ENCODE measurements at regions not wholly inside any gene's neighbourhood (a gene's known extent, or its start where the extent isn't known, plus 50 kb on each side); places are given as distances from the start of the nearest gene placed in this dataset.
A peak's percentile ranks its signal among the peaks of the same experiment; 100 is the strongest.

- peak; percentile 74 for DNase-seq (ENCODE audit: low read depth)
- no peak for TF ChIP-seq CTCF (IDR thresholded peaks at IDR 0.05; ENCODE audit: insufficient read depth, low read depth, low read length, missing control alignments)
- H3K4me3 ChIP-seq (ENCODE audit: low read length): no peak overlapping the region
Observed at GRCh38 chr9:90961375-90961774, 159.8 kb downstream of the SYK start.

GRCh38 chr9:90964101-90965020, 162.7 kb downstream of the SYK start:
- H3K4me3 ChIP-seq (ENCODE audit: low read length): no peak overlapping the region
- no peak for TF ChIP-seq CTCF (IDR thresholded peaks at IDR 0.05; ENCODE audit: insufficient read depth, low read depth, low read length, missing control alignments)
- DNase-seq (ENCODE audit: low read depth): no peak

- peak; percentile 65 for DNase-seq (ENCODE audit: low read depth)
- H3K4me3 ChIP-seq (ENCODE audit: low read length): no peak overlapping the region
Observed at GRCh38 chr9:90965226-90966030, 163.8 kb downstream of the SYK start.

GRCh38 chr9:90966031-90966290, 164.3 kb downstream of the SYK start:
- no peak for TF ChIP-seq CTCF (IDR thresholded peaks at IDR 0.05; ENCODE audit: insufficient read depth, low read depth, low read length, missing control alignments)
- no peak overlapping the region for H3K4me3 ChIP-seq (ENCODE audit: low read length)
- DNase-seq (ENCODE audit: low read depth): no peak

More at GRCh38 chr9:90965226-90966030, 163.8 kb downstream of the SYK start:
- TF ChIP-seq CTCF (IDR thresholded peaks at IDR 0.05; ENCODE audit: insufficient read depth, low read depth, low read length, missing control alignments): no peak

GRCh38 chr9:90966480-90967144, 165.0 kb downstream of the SYK start:
- TF ChIP-seq CTCF (IDR thresholded peaks at IDR 0.05; ENCODE audit: insufficient read depth, low read depth, low read length, missing control alignments): no peak
- peak; percentile 71 for DNase-seq (ENCODE audit: low read depth)
- H3K4me3 ChIP-seq (ENCODE audit: low read length): no peak overlapping the region

- no peak for TF ChIP-seq CTCF (IDR thresholded peaks at IDR 0.05; ENCODE audit: insufficient read depth, low read depth, low read length, missing control alignments)
- DNase-seq (ENCODE audit: low read depth): no peak
- no peak overlapping the region for H3K4me3 ChIP-seq (ENCODE audit: low read length)
Observed at GRCh38 chr9:90967145-90967538, 165.5 kb downstream of the SYK start.

Data from epithelial cell of esophagus (primary cell).